ENCODE measurements at regions not wholly inside any gene's neighbourhood (a gene's known extent, or its start where the extent isn't known, plus 50 kb on each side); places are given as distances from the start of the nearest gene placed in this dataset.
"Not testable (repeated sequence)": the region's sequence is repeated elsewhere in the genome, so short reads cannot be mapped to it uniquely, and the experiment has no call there.

GRCh38 chr18:78430131-78430758 lies 549.4 kb upstream of the SALL3 start:
- H3K27ac ChIP-seq: no peak overlapping the region
- DNase-seq (ENCODE audit: low spot score): no peak

DNA sequence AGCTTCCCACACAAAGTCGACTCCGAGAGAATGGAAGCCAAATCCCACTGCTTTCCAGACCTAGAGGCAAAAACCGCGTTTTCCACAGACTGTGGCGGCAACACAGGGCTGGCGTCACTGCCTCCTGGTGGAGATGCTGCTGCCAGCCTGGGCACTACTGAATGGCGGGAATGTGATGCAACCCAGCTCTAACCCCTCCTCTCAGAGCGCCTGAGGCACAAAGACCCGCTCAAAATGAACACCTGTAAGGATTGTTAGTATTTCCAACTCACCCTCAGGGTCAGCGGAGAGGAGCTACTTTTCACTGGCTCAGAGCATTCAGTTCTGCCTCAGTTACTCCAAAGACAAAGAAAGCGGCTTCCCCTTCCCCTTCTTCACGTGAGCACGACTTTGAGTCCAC lies 548.0 kb upstream of the SALL3 start:
- DNase-seq (ENCODE audit: low spot score): no peak
- no peaks in the 10 kb centered on the region for H3K27me3 ChIP-seq (replicated peaks; ENCODE audit: insufficient read depth)
- no peaks in the 10 kb centered on the region for H3K4me1 ChIP-seq (ENCODE audit: control insufficient read depth in 1 of 2, low read depth in 2 of 2)
- TF ChIP-seq CTCF (IDR thresholded peaks at IDR 0.05): no peak
- no peaks in the 10 kb centered on the region for H3K36me3 ChIP-seq
- no peaks in the 10 kb centered on the region for H3K9me3 ChIP-seq
- ATAC-seq (ENCODE audit: insufficient number of reproducible peaks, low FRiP score, low read depth): no peak
- H3K27ac ChIP-seq: no peak overlapping the region
- no peak overlapping the region for H3K4me3 ChIP-seq

More at GRCh38 chr18:78430131-78430758, 549.4 kb upstream of the SALL3 start:
- Histone ChIP-seq H3K36me3 (no peaks in the 10 kb centered on the region), H3K4me1 (ENCODE audit: control insufficient read depth in 1 of 2, low read depth in 2 of 2) (no peaks in the 10 kb centered on the region), H3K27me3 (replicated peaks; ENCODE audit: insufficient read depth) (no peaks in the 10 kb centered on the region), H3K9me3 (no peaks in the 10 kb centered on the region), H3K4me3 (no peak overlapping the region)
- no peak for TF ChIP-seq CTCF (IDR thresholded peaks at IDR 0.05)
- ATAC-seq (ENCODE audit: insufficient number of reproducible peaks, low FRiP score, low read depth): no peak

- ATAC-seq (ENCODE audit: insufficient number of reproducible peaks, low FRiP score, low read depth) (no peak), DNase-seq (ENCODE audit: low spot score) (no peak)
- Histone ChIP-seq H3K36me3 (no peaks in the 10 kb centered on the region), H3K27ac (no peak overlapping the region), H3K9me3 (no peaks in the 10 kb centered on the region), H3K27me3 (replicated peaks; ENCODE audit: insufficient read depth) (no peaks in the 10 kb centered on the region), H3K4me1 (ENCODE audit: control insufficient read depth in 1 of 2, low read depth in 2 of 2) (no peaks in the 10 kb centered on the region), H3K4me3 (no peak overlapping the region)
- no peak for TF ChIP-seq CTCF (IDR thresholded peaks at IDR 0.05)
Measured at GRCh38 chr18:78433562-78433961, 546.1 kb upstream of the SALL3 start.

GRCh38 chr18:78436110-78436509 lies 543.5 kb upstream of the SALL3 start:
- DNase-seq (ENCODE audit: low spot score) (no peak), ATAC-seq (ENCODE audit: insufficient number of reproducible peaks, low FRiP score, low read depth) (no peak)
- Histone ChIP-seq H3K4me1 (ENCODE audit: control insufficient read depth in 1 of 2, low read depth in 2 of 2) (no peaks in the 10 kb centered on the region), H3K9me3 (no peaks in the 10 kb centered on the region), H3K4me3 (no peak overlapping the region), H3K27me3 (replicated peaks; ENCODE audit: insufficient read depth) (no peaks in the 10 kb centered on the region), H3K36me3 (no peaks in the 10 kb centered on the region), H3K27ac (no peak overlapping the region)
- no peak for TF ChIP-seq CTCF (IDR thresholded peaks at IDR 0.05)

GRCh38 chr18:78438235-78438634 lies 541.4 kb upstream of the SALL3 start:
- not testable (repeated sequence) for H3K9me3 ChIP-seq; H3K4me3 ChIP-seq; DNase-seq (ENCODE audit: low spot score); ATAC-seq (ENCODE audit: insufficient number of reproducible peaks, low FRiP score, low read depth); H3K4me1 ChIP-seq (ENCODE audit: control insufficient read depth in 1 of 2, low read depth in 2 of 2); H3K27ac ChIP-seq; H3K27me3 ChIP-seq (replicated peaks; ENCODE audit: insufficient read depth); H3K36me3 ChIP-seq

GRCh38 chr18:78445880-78446279 lies 533.7 kb upstream of the SALL3 start:
- no peaks in the 10 kb centered on the region for H3K9me3 ChIP-seq
- no peaks in the 10 kb centered on the region for H3K36me3 ChIP-seq
- TF ChIP-seq CTCF (IDR thresholded peaks at IDR 0.05): no peak
- H3K4me1 ChIP-seq (ENCODE audit: control insufficient read depth in 1 of 2, low read depth in 2 of 2): no peaks in the 10 kb centered on the region
- no peak overlapping the region for H3K27ac ChIP-seq
- ATAC-seq (ENCODE audit: insufficient number of reproducible peaks, low FRiP score, low read depth) (no peak), DNase-seq (ENCODE audit: low spot score) (no peak)
- H3K27me3 ChIP-seq (replicated peaks; ENCODE audit: insufficient read depth): no peaks in the 10 kb centered on the region
- no peak overlapping the region for H3K4me3 ChIP-seq
